Keratinocyte (primary cell): ENCODE measurements at regions not wholly inside any gene's neighbourhood (a gene's known extent, or its start where the extent isn't known, plus 50 kb on each side); places are given as distances from the start of the nearest gene placed in this dataset.

ENCODE experiments used
- CTCF ChIP-seq, 3 experiments: IDR thresholded peaks in 1 of 3; conservative IDR thresholded peaks in 1 of 3; optimal IDR thresholded peaks in 1 of 3; 2 replicates in 2 of 3; 3 replicates in 1 of 3; pipeline versions ENCODE3 to v1.5.1; 2011; ENCODE audit warnings: low read length in 3 of 3, mild to moderate bottlenecking in 3 of 3, moderate library complexity in 2 of 3, control low read depth in 1 of 3, inconsistent platforms in 1 of 3; ENCODE audit not compliant: insufficient read depth in 2 of 3; ENCODE audit errors: extremely low read depth in 1 of 3
- EZH2 ChIP-seq: IDR thresholded peaks from one replicate; pipeline ENCODE4 v1.6.1; 2012; ENCODE audit warnings: inconsistent platforms, mild to moderate bottlenecking, low read length, moderate library complexity

GRCh38 chr7:52609511-52609910 is 425.9 kb upstream of the POM121L12 start:
- TF ChIP-seq CTCF (optimal IDR thresholded peaks at IDR 0.05 in 1 of 3, IDR thresholded peaks at IDR 0.05 in 1 of 3, conservative IDR thresholded peaks at IDR 0.05 in 1 of 3; ENCODE audit: extremely low read depth in 1 of 3, insufficient read depth in 2 of 3, low read length in 3 of 3) = no peak
- TF ChIP-seq EZH2 = no peak
